NCI-H524 treated with DMSO at 0.1 percent for 48 hours (cell line): ENCODE measurements at regions not wholly inside any gene's neighbourhood (a gene's known extent, or its start where the extent isn't known, plus 50 kb on each side); places are given as distances from the start of the nearest gene placed in this dataset.
A peak's percentile ranks its signal among the peaks of the same experiment; 100 is the strongest.
"Not testable (repeated sequence)": the region's sequence is repeated elsewhere in the genome, so short reads cannot be mapped to it uniquely, and the experiment has no call there.

ENCODE experiments used
- DNase-seq: peaks from one replicate; lab custom pipeline; 2025; lab: John Stamatoyannopoulos, UW

DNA sequence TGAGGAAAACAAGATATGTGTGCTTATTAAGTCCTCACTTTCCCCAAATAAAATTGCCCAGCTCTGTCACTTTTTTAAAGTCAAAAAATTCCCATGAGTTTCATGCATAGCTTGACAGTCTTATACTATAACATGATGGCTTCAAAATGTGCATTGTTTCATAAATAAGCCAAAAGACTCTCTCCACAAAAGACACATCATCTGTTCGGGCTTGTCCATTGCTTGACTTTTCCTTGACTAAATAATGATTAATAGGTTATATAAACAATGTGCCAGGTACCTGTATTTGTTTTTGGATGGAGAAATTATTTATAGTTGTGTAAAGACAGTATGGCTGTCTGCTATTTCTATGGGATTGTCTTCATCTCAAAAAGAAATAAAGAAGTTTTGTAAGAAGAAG, 329.2 kb upstream of the KLF3 start:
- no peak for DNase-seq

DNA sequence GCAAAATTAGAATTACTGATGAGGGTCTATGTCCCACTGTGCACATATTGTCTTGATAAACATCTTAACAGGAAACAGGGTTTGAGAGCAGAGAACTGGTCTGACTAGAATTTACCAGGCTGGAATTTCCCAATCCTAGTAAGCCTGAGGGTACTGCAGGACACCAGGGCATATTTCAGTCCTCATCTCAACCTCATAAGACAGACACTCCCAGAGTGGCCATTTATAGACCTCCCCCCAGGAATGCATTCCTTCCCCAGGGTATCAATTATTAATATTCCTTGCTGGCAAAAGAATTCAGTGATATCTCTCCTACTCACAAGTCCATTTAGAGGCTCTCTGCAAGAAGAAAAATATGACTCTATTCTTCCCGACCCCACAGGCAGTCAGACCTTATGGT, 325.1 kb upstream of the KLF3 start:
- DNase-seq, result not testable (repeated sequence)

DNA sequence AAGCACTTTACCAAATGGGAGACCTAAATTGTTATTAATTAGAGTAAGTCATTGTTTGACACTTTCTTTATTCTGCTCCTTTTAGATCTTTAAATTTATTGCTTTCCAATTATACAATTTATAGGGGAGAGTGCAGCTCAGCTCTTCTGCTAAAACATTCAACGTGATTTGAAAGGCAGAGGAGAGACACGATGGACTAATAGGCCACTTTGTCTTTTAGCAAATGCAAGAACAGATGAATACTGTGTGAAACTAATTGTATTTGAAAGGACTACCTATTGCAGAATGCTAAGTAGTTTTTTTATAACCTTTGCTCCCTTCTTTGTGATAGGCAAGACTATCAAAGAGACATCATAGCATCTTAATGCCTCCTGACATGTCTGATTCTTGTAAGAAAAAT, 320.4 kb upstream of the KLF3 start:
- no peak for DNase-seq

DNA sequence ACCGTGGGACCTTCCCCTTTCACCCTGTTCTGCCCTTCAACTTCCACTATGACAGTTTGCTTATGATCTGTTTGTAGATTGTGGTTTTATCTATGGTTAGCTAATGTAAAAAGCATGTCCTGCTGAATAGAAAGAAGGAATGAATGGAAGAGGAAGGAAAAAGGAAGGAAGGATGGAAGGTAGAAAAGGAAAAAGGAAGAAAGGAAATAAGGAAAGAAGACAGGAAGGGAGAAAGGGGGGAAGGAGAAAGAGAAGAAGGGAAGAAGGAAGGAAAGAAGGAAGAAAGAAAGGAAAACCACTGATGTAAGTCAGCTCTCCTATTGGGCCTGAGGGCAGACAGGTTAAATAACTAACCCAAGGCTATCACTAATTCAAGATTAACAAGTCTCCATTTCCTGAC, 319.1 kb upstream of the KLF3 start:
- DNase-seq, result no peak

DNA sequence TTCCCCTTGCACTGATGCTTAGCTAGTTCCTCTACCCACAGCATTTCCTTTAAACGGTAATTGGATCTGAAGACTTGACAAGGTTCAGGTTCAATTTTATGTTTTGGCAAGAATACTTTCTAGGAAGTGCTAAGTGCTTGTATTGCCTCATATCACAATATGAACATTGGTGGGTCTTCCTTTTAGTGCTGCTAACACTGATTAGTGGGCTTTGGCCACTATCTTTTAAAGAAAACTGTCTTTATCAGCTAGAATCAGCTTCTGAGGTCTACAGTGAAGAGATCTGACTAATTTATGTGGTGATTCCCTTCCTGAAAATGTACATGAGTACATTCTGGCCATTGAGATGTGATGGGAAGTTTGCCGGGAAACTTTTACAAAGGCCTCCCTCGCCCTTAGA, 316.7 kb upstream of the KLF3 start:
- DNase-seq, result no peak

DNA sequence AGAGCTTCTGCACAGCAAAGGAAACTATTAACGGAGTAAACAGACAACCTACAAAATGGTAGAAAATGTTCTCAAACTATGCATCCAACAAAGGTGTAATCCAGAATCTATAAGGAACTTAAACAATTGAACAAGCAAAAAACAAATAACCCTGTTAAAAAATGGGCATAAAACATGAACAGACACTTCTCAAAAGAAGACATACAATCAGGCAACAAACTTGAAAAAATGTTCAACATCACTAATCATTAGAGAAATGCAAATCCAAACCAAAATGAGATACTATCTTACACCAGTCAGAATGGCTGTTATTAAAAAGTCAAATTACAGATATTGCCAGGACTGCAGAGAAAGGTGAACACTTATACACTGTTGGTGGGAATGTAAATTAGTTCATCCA, 309.6 kb upstream of the KLF3 start:
- DNase-seq, result no peak

DNA sequence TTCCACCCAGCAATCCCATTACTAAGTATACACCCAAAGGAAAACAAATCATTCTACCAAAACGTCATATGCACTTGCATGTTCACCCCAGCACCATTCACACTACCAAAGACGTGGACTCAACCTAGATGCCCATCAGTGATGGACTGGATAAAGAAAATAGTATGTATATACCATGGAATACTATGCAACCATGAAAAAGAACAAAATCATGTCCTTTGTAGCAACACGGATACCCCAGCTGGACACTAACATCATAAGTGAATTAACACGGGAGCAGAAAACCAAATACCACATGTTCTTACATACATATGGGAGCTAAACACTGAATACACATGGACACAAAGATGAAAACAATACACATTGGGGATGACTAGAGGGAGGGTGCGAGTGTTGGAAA, 309.1 kb upstream of the KLF3 start:
- no peak for DNase-seq

DNA sequence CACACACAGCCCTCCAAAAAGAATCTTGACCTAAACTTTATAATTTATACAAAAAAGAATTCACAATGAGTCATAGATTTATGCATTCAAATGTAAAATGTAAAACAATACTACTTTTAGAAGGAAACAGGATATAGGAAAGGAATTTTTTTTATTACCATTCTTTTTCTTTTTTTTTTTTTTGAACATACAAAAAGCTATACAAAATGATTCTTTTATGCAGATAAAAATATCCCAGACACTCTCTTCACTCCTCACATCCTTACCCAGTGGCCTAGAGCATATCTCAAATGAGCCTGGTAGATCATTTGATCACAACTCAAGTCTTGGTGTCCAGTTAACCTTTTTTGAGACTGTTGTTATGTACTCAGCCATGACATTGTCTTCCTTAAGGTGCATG, 307.3 kb upstream of the KLF3 start:
- no peak for DNase-seq

DNA sequence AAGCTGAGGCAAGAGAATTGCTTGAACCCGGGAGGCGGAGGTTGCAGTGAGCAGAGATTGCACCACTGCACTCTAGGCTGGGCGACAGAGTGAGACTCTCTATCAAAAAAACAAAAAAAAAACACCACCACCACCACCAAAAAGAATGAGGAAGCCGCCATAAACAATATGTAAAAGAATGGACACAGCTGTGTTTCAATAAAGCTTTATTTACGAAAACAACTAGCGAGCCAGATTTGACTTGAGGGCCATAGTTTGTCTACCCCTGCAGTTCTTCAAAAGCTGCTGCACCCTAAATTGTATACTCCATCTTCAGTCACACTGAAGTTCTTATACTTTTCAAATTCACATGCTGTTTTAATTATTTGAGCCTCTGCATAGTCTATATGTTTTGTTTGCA, 306.5 kb upstream of the KLF3 start:
- no peak for DNase-seq

DNA sequence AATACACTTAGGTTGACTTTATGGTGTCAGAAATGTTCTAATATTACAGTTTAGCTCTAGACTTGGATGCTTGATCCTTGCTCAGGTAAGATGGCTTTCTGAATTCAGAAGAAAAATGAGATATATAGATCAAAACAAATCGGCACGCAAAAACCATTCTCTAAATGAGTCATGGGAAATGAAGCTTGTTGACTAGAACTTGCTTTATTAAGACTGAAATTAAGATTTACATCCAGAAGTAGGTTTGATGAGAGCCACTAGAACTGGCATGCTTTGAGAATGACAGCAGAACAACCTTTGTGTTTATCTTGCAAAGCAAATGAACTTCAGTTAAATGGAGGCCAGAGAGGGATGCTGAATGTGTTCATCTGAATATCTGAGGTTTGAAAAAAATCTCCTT, 304.9 kb upstream of the KLF3 start:
- DNase-seq, result no peak

DNA sequence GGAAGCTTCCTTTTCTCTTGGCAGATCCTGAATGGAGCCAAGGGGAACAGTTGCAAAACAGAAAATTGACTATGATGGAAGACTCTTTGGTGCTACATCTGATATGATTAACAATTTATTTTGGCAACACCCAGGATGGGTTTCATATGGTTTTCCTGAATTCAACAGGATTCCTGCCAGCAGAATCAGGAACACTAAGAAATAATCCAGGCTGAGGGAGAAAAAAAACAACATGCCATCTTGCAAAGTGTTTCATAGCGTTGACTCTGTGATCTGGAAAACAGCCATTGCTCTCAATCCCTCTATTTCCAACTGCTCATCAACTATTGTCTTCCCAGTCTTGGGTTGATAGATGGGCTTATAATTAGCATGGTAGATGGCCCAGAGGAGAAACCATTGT, 303.8 kb upstream of the KLF3 start:
- DNase-seq, result no peak

DNA sequence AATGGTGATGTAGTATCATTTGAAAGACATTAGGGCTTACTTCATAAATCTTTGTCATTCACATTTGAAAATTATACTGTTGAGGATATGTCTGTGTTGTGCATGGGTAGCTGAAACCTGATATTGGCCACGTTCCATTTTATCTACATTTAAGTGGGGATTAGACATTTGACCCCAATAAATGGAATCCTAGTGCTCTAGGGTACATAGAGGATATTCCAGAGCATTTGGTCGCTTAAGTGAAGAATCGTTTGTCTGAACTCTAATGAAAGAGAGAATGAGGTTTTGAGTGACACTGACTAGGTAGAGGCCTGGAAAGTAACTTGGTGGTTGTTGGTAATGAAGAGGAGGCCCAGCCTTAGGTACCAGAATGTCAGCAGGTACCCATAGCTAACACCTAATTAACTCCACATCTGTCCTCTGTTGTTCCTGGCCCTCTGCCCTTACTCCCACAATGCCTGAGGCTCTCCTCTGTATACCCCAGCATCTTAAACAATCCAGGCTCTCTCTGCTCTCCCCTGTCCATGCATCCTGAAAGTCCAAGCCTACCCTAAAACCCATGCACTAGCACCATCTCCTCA, 299.5 kb upstream of the KLF3 start:
- DNase-seq, result peak; percentile 84

DNA sequence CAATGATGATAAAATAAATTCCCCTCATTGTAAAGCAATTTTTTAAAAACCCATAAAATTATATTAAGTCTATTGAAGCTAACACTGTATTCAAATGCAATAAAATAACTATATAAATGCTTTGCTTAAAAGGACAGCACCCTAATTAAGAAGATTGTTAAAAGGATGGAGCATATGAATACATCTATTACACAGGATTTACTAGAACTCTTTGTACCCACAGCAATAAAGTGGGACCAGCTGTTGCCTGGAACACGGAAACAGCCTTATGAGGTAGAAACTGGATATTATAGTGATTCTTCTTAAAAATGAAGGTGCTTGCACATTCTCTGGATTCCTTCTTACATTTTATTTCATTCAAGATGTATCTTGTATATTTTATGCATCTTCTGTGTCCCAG, 298.7 kb upstream of the KLF3 start:
- DNase-seq, result peak; percentile 75

DNA sequence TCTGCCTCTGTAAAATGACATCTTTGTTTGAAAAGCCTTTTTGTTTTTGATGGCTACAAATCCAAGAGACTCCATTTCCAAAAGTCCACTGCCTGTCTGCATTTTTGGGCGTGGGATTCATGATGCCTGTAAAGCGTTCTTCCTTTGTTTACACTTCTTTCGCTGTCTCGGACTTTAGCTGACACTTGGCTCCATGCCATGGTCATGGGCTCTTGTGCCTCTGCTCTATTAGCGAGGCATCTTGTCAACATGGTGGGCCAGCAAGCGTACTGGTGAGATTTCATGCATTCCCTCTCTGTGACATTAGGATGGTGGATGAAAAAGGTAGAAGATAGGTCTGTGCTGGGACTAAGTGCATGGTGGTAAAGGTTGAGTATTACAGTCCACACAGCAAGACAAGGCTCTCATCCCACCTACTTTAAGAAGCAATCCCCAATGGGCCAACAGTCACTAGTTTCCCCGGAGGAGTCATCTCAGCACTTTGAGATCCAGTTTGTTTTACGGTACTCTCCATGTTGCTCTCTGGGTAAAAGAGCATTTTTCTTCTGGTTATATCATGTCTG, 298.2 kb upstream of the KLF3 start:
- no peak for DNase-seq

DNA sequence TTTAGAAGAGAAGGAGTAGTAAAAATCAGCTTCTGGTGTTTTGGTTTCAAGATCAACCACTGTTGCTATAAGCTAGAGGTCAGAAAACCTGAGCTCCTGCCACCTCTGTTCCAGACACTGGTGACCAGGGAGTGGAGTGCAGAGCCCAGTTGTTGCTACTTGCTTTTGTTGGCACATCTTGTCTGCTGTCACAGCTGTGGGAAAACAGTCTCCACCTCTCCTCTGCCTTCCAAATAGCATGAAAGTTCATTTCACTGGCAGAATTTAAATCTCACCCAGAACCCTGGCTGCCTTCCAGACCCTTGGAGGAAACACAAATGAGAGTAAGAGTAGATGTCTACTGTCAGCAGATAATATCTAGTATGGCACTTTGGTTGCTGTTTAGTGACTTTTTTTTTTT, 297.5 kb upstream of the KLF3 start:
- no peak for DNase-seq

DNA sequence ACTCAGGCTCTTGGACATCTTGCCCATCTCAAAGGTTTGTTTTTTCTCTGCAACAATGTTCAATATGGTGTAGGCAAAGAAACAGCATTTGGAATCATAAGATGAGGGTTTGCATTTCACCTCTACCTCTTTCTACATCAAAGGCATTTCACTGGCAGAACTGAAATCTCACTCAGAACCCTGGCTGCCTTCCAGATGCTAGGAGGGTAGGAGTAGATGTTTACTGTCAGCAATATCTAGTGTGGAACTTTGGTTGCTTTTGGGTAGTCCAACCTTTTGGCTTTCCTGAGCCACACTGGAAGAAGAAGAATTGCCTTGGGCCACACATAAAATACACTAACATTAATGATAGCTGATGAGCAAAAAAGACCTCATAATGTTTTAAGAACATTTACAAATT, 297.0 kb upstream of the KLF3 start:
- DNase-seq, result no peak

DNA sequence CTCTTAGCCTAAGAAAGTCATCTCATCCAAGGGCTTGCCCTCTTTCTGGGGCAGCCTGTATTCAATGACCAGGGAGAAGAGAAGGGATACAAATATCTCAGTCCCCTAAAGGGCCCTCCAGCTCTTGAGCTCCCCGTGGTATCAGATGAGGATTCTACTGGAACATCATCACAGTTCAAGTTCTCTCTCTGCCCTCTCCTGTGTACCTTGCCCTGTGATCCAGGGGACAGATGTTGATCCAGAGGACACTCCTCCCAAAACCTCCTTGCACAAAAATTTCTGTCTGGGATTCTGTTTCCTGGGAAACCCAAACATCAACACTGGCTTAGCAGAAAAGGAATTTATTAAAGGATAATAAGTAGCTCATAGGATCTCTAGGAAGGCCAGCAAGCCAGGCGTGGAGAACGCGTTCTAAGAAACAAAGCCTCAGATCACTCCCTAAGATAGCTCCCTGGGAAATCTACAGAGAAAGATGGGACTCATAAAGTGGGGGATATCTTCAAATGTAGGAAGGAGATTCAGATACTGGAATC, 296.3 kb upstream of the KLF3 start:
- no peak for DNase-seq

DNA sequence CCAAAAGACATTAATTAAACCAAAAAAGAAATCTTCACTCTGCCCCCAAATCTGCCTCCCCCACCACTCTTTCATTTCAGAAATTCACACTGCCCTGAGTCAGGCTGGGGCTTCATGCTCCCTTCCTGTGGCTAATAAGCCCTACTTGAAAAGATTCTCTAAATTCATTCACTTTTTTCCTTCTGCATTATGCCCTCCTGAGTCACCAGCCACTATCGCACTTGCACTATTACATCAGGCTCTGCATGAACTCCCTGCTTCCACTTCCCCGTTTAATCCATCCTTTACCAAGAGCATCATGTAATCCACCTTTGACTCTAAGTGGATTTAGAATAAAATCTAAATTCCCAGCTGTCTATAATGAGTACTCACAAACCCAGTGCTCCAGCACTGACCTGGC, 295.4 kb upstream of the KLF3 start:
- DNase-seq, result peak; percentile 42

DNA sequence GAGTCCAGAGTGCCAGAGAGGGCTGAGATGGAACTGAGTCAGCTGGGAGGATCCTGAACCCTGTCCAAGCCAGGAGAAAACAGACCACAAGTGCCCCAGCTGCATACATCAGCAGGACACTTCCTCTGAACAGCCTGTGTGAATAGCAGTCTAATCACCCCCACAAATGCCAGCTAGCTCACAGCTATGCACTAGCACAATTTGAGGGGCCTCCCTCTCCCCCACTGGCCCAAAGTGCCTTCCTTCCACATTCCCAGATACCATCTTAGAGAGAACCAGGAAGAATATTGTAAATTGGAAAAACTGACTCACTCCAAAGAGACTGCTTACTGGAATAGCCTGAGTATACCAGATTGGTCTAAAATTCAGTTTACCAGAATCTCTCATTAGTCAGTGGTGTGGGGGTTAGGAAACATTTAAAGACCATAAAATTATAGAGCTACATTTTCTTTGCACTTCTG, 292.6 kb upstream of the KLF3 start:
- DNase-seq, result no peak

DNA sequence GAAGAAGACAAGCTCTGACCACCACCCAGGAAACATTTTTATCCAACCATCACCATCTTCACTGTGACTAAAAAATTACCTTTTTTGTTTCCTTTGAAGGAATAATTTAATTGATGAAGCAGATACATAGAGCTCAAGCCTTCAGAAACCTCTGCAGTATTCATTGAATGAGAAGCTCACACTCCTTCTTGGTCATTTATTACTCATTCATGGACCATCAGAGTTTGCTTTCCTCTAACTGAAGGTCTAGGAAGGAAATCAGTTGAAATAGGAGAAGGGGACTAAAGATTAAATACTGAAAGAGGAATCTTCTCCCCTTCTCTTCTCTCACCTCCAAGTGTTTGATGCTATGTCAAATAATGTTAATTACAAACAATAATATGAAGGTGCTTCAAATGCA, 290.6 kb upstream of the KLF3 start:
- DNase-seq, result no peak

DNA sequence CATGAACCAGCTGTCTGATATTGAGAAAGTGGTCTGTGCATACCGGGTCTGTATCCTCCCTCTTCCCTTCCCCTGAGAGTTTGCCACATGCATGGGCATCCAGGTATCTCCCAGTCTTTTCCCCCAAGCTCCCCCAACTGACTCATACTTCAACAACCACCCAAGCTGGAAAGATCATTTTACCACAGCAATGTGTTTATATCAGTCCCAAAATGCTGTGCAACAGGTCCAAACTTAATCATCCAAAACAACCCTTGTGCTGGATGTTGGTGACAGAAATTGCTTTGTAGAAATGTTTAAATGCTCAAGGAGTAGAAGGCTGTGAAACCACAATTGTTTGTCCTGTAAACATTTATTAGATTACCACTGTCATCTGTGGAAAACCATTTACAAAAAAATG, 286.8 kb upstream of the KLF3 start:
- DNase-seq, result no peak

DNA sequence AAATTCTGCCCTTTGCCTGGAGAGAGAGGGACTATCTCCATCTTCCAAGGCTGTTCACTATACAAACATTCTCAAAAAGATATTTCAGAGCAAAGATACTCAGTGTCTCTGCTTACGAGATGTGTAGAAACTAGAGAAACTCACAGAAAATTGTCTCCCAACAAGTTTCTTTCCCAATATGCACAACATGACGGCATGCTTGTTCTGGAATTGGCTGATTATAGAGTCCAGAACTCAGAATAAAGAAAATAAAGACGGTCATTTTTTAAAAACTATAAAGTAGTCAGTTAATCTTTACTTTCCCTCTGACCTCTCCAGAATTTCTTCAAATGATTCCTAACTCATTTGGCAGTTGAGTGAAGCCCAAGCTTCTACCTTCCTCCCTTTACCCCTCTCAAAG, 285.5 kb upstream of the KLF3 start:
- no peak for DNase-seq

DNA sequence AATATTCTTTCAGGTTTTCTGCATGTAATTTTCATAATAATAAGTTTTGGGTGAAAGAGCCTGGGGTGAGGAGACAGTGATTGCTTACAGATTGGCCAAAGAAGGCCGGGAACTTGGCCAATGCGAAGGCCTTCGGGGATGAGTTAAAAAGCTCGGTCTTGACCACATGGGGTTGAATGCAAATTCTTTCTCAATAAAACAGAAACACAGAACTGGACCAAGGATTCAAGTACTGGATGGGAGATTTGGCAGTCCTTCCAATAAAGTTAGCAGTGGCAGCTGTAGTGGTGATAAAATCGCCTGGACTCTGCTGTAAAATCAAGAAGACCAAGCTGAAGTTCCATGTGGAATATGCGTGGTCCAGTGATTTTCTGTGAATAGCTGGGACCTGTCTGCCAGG, 282.2 kb upstream of the KLF3 start:
- no peak for DNase-seq

DNA sequence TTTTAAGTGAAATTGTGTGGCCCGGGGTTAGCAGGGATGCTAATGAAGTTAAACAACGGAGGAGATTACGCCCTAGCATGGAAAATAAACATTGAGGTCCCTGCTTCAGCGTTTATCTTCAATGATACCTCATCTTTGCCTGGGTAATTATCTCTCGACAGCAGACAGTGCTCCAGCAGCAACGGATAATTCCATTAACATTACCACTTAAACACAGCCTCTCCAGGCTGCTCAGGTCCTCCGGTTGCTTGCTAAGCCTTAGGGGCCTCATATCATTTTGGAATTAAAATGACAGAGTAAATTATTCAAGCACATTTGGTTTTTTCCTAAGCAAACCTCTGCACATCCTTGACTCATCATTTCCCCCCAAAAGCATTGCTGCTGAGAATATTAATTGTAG, 281.5 kb upstream of the KLF3 start:
- DNase-seq, result peak; percentile 61
